ENCODE measurements at regions not wholly inside any gene's neighbourhood (a gene's known extent, or its start where the extent isn't known, plus 50 kb on each side); places are given as distances from the start of the nearest gene placed in this dataset.

- H4K20me1 ChIP-seq (ENCODE audit: insufficient read depth, low read length, poor library complexity, severe bottlenecking): no peaks in the 10 kb centered on the region
- no peaks in the 10 kb centered on the region for H3K79me2 ChIP-seq (ENCODE audit: insufficient read depth, low read length)
- no peak overlapping the region for H3K9ac ChIP-seq (ENCODE audit: low read depth, low read length, poor library complexity, severe bottlenecking)
- H3K27me3 ChIP-seq (ENCODE audit: insufficient read depth, low read length, poor library complexity, severe bottlenecking): no peaks in the 10 kb centered on the region
- H3K36me3 ChIP-seq (ENCODE audit: insufficient read depth, low read length): no peaks in the 10 kb centered on the region
- no peaks in the 10 kb centered on the region for H3F3A ChIP-seq (ENCODE audit: low read depth)
- no peak overlapping the region for H3K4me2 ChIP-seq (ENCODE audit: low read depth, low read length, poor library complexity, severe bottlenecking)
- H3K4me3 ChIP-seq (ENCODE audit: low read length, poor library complexity, severe bottlenecking): no peak overlapping the region
- TF ChIP-seq CTCF (conservative IDR thresholded peaks at IDR 0.05; ENCODE audit: low read length): no peak
- no peak for TF ChIP-seq EZH2phosphoT487 (IDR thresholded peaks at IDR 0.05; ENCODE audit: borderline replicate concordance)
- H3K4me1 ChIP-seq (ENCODE audit: insufficient read depth, low read length, poor library complexity, severe bottlenecking): no peaks in the 10 kb centered on the region
- no peaks in the 10 kb centered on the region for H3K9me3 ChIP-seq (ENCODE audit: insufficient read depth, low read depth, low read length)
- no peaks in the 10 kb centered on the region for H3K9me2 ChIP-seq (replicated peaks; ENCODE audit: low read depth, low read length)
- H2AFZ ChIP-seq (ENCODE audit: low read length): no peak overlapping the region
These were observed 308.4 kb upstream of the CDH2 start for GRCh38 chr18:28485210-28485801.

GRCh38 chr18:28478531-28478930, 301.6 kb upstream of the CDH2 start:
- Histone ChIP-seq H3K9ac (ENCODE audit: low read depth, low read length, poor library complexity, severe bottlenecking) (no peak overlapping the region), H3K36me3 (ENCODE audit: insufficient read depth, low read length) (no peaks in the 10 kb centered on the region)
- TF ChIP-seq CTCF (conservative IDR thresholded peaks at IDR 0.05; ENCODE audit: low read length) (no peak), EZH2phosphoT487 (IDR thresholded peaks at IDR 0.05; ENCODE audit: borderline replicate concordance) (no peak)

GRCh38 chr18:28476302-28476701, 299.4 kb upstream of the CDH2 start:
- no peaks in the 10 kb centered on the region for H3K4me1 ChIP-seq (ENCODE audit: insufficient read depth, low read length, poor library complexity, severe bottlenecking)
- no peak overlapping the region for H3K4me2 ChIP-seq (ENCODE audit: low read depth, low read length, poor library complexity, severe bottlenecking)
- no peak overlapping the region for H3K9ac ChIP-seq (ENCODE audit: low read depth, low read length, poor library complexity, severe bottlenecking)
- H3K27me3 ChIP-seq (ENCODE audit: insufficient read depth, low read length, poor library complexity, severe bottlenecking): no peaks in the 10 kb centered on the region
- H3F3A ChIP-seq (ENCODE audit: low read depth): no peaks in the 10 kb centered on the region
- no peaks in the 10 kb centered on the region for H3K79me2 ChIP-seq (ENCODE audit: insufficient read depth, low read length)
- no peak for TF ChIP-seq EZH2phosphoT487 (IDR thresholded peaks at IDR 0.05; ENCODE audit: borderline replicate concordance)
- no peak for TF ChIP-seq CTCF (conservative IDR thresholded peaks at IDR 0.05; ENCODE audit: low read length)
- no peak overlapping the region for H3K4me3 ChIP-seq (ENCODE audit: low read length, poor library complexity, severe bottlenecking)
- no peak overlapping the region for H2AFZ ChIP-seq (ENCODE audit: low read length)
- no peaks in the 10 kb centered on the region for H3K36me3 ChIP-seq (ENCODE audit: insufficient read depth, low read length)
- H3K9me3 ChIP-seq (ENCODE audit: insufficient read depth, low read depth, low read length): no peaks in the 10 kb centered on the region
- no peaks in the 10 kb centered on the region for H3K9me2 ChIP-seq (replicated peaks; ENCODE audit: low read depth, low read length)
- H4K20me1 ChIP-seq (ENCODE audit: insufficient read depth, low read length, poor library complexity, severe bottlenecking): no peaks in the 10 kb centered on the region

More at GRCh38 chr18:28478531-28478930, 301.6 kb upstream of the CDH2 start:
- Histone ChIP-seq H3F3A (ENCODE audit: low read depth) (no peaks in the 10 kb centered on the region), H3K4me1 (ENCODE audit: insufficient read depth, low read length, poor library complexity, severe bottlenecking) (no peaks in the 10 kb centered on the region), H3K4me2 (ENCODE audit: low read depth, low read length, poor library complexity, severe bottlenecking) (no peak overlapping the region), H2AFZ (ENCODE audit: low read length) (no peak overlapping the region), H3K9me2 (replicated peaks; ENCODE audit: low read depth, low read length) (no peaks in the 10 kb centered on the region), H3K9me3 (ENCODE audit: insufficient read depth, low read depth, low read length) (no peaks in the 10 kb centered on the region), H3K79me2 (ENCODE audit: insufficient read depth, low read length) (no peaks in the 10 kb centered on the region), H3K4me3 (ENCODE audit: low read length, poor library complexity, severe bottlenecking) (no peak overlapping the region), H4K20me1 (ENCODE audit: insufficient read depth, low read length, poor library complexity, severe bottlenecking) (no peaks in the 10 kb centered on the region), H3K27me3 (ENCODE audit: insufficient read depth, low read length, poor library complexity, severe bottlenecking) (no peaks in the 10 kb centered on the region)
